NT2/D1 (cell line): ENCODE measurements at regions not wholly inside any gene's neighbourhood (a gene's known extent, or its start where the extent isn't known, plus 50 kb on each side); places are given as distances from the start of the nearest gene placed in this dataset.

Source experiments
- DNase-seq: peaks from one replicate; pipeline ENCODE4 v3.0.0-alpha.2; 2011; ENCODE audit warnings: low read depth, low spot score
- H3K27me3 ChIP-seq: 2 replicates; pipeline ENCODE4 v1.6.0; 2011; ENCODE audit warnings: mild to moderate bottlenecking; ENCODE audit not compliant: insufficient read length, insufficient read depth
- H3K36me3 ChIP-seq: 2 replicates; pipeline ENCODE4 v1.6.1; 2011; ENCODE audit warnings: mild to moderate bottlenecking, low read length, mixed read lengths; ENCODE audit not compliant: insufficient read depth, insufficient read length
- H3K4me1 ChIP-seq: 2 replicates; pipeline ENCODE4 v1.5.1; 2011; ENCODE audit not compliant: insufficient read depth, insufficient read length
- H3K4me3 ChIP-seq: 2 replicates; pipeline ENCODE4 v1.5.1; 2011; ENCODE audit warnings: low read depth; ENCODE audit not compliant: insufficient read length
- H3K9ac ChIP-seq: 2 replicates; pipeline ENCODE4 v1.6.0; 2011; ENCODE audit warnings: low read depth; ENCODE audit not compliant: insufficient read length
- H3K9me3 ChIP-seq: 2 replicates; pipeline ENCODE4 v1.5.1; 2011; ENCODE audit warnings: mild to moderate bottlenecking, low read length; ENCODE audit not compliant: insufficient read depth
- SUZ12 ChIP-seq: IDR thresholded peaks from 2 replicates; pipeline ENCODE4 v1.6.1; 2011; ENCODE audit not compliant: insufficient read length, insufficient read depth; ENCODE audit errors: extremely low read depth
- YY1 ChIP-seq: IDR thresholded peaks from 2 replicates; pipeline ENCODE4 v1.6.1; 2011; ENCODE audit not compliant: insufficient read length, insufficient read depth
- ZNF274 ChIP-seq: IDR thresholded peaks from 2 replicates; pipeline ENCODE4 v1.6.1; 2011; ENCODE audit warnings: mild to moderate bottlenecking, low read depth, low read length

GRCh38 chr1:194548071-194548470, 1361.7 kb upstream of the B3GALT2 start:
- H3K9me3 ChIP-seq, result no peaks in the 10 kb centered on the region
- H3K36me3 ChIP-seq, result no peaks in the 10 kb centered on the region
- TF ChIP-seq SUZ12 (no peak), YY1 (no peak)
- H3K27me3 ChIP-seq, result no peaks in the 10 kb centered on the region
- no peak for DNase-seq
- H3K4me3 ChIP-seq, result no peak overlapping the region
- no peak overlapping the region for H3K9ac ChIP-seq
- H3K4me1 ChIP-seq, result no peaks in the 10 kb centered on the region

GRCh38 chr1:194544012-194544411, 1357.6 kb upstream of the B3GALT2 start:
- TF ChIP-seq YY1, result no peak
- no peak for TF ChIP-seq SUZ12
- no peak for TF ChIP-seq ZNF274
- Histone ChIP-seq H3K9me3 (no peaks in the 10 kb centered on the region), H3K27me3 (no peaks in the 10 kb centered on the region), H3K4me1 (no peaks in the 10 kb centered on the region), H3K4me3 (no peak overlapping the region), H3K9ac (no peak overlapping the region), H3K36me3 (no peaks in the 10 kb centered on the region)
- no peak for DNase-seq

- H3K9ac ChIP-seq, result no peak overlapping the region
- H3K4me3 ChIP-seq, result no peak overlapping the region
- H3K4me1 ChIP-seq, result no peaks in the 10 kb centered on the region
- TF ChIP-seq ZNF274 (no peak), YY1 (no peak), SUZ12 (no peak)
- H3K36me3 ChIP-seq, result no peaks in the 10 kb centered on the region
- H3K9me3 ChIP-seq, result no peaks in the 10 kb centered on the region; the same call in 1 of the 2 replicates
- DNase-seq, result no peak
- no peaks in the 10 kb centered on the region for H3K27me3 ChIP-seq
These were observed 1352.0 kb upstream of the B3GALT2 start for GRCh38 chr1:194538453-194538852.

- Histone ChIP-seq H3K9ac (no peak overlapping the region), H3K27me3 (no peaks in the 10 kb centered on the region), H3K4me1 (no peaks in the 10 kb centered on the region), H3K4me3 (no peak overlapping the region), H3K9me3 (no peaks in the 10 kb centered on the region; the same call in 1 of the 2 replicates), H3K36me3 (no peaks in the 10 kb centered on the region)
- TF ChIP-seq ZNF274 (no peak), SUZ12 (no peak), YY1 (no peak)
- peak; percentile 9 for DNase-seq
These were observed 1351.1 kb upstream of the B3GALT2 start for GRCh38 chr1:194537521-194537920.

GRCh38 chr1:194535369-194535768, 1349.0 kb upstream of the B3GALT2 start:
- H3K9ac ChIP-seq, result no peak overlapping the region
- no peaks in the 10 kb centered on the region for H3K4me1 ChIP-seq
- TF ChIP-seq YY1 (no peak), ZNF274 (no peak), SUZ12 (no peak)
- H3K4me3 ChIP-seq, result no peak overlapping the region
- H3K36me3 ChIP-seq, result no peaks in the 10 kb centered on the region
- H3K9me3 ChIP-seq, result no peaks in the 10 kb centered on the region; the same call in 1 of the 2 replicates
- DNase-seq, result peak; percentile 13
- no peaks in the 10 kb centered on the region for H3K27me3 ChIP-seq

- H3K4me3 ChIP-seq, result no peak overlapping the region
- no peak overlapping the region for H3K9ac ChIP-seq
- no peaks in the 10 kb centered on the region for H3K4me1 ChIP-seq
- TF ChIP-seq YY1, result no peak
- TF ChIP-seq ZNF274, result no peak
- TF ChIP-seq SUZ12, result no peak
- no peaks in the 10 kb centered on the region for H3K27me3 ChIP-seq
- H3K9me3 ChIP-seq, result no peaks in the 10 kb centered on the region; the same call in 1 of the 2 replicates
- DNase-seq, result no peak
- no peaks in the 10 kb centered on the region for H3K36me3 ChIP-seq
These were observed 1348.4 kb upstream of the B3GALT2 start for GRCh38 chr1:194534784-194535183.

GRCh38 chr1:194533641-194534040, 1347.2 kb upstream of the B3GALT2 start:
- TF ChIP-seq YY1 (no peak), SUZ12 (no peak), ZNF274 (no peak)
- H3K27me3 ChIP-seq, result no peaks in the 10 kb centered on the region
- no peak overlapping the region for H3K4me3 ChIP-seq
- no peaks in the 10 kb centered on the region; the same call in 1 of the 2 replicates for H3K9me3 ChIP-seq
- DNase-seq, result no peak
- H3K9ac ChIP-seq, result no peak overlapping the region
- H3K36me3 ChIP-seq, result no peaks in the 10 kb centered on the region
- no peaks in the 10 kb centered on the region for H3K4me1 ChIP-seq

- Histone ChIP-seq H3K9ac (no peak overlapping the region), H3K9me3 (no peaks in the 10 kb centered on the region), H3K4me3 (no peak overlapping the region), H3K27me3 (no peaks in the 10 kb centered on the region), H3K36me3 (no peaks in the 10 kb centered on the region), H3K4me1 (no peaks in the 10 kb centered on the region)
- TF ChIP-seq ZNF274 (no peak), SUZ12 (no peak), YY1 (no peak)
- DNase-seq, result no peak
These were observed 1331.2 kb upstream of the B3GALT2 start for GRCh38 chr1:194517567-194517966.
